Right atrium auricular region (tissue), 2 donors: ENCODE measurements at regions not wholly inside any gene's neighbourhood (a gene's known extent, or its start where the extent isn't known, plus 50 kb on each side); places are given as distances from the start of the nearest gene placed in this dataset.

Source experiments
- DNase-seq: peaks from one replicate; pipeline ENCODE4 v3.0.0-alpha.2; 2019; ENCODE audit warnings: low spot score
- H3K27ac ChIP-seq, 2 donors: fragments of 200-600 bp; sonication (generic); 1 replicate in 1 of 2; 2 replicates in 1 of 2; pipeline ENCODE4 v1.5.1; 2016 to 2019
- H3K27me3 ChIP-seq, 2 donors: fragments of 200-600 bp; sonication (generic); one replicate each; pipeline versions ENCODE4 v1.5.1 to v1.6.0; 2017 to 2019
- H3K36me3 ChIP-seq: fragments of 200-600 bp; sonication (generic); one replicate; pipeline ENCODE4 v1.5.1; 2016
- H3K4me1 ChIP-seq, 2 donors: fragments of 200-600 bp; sonication (generic); one replicate each; pipeline versions ENCODE4 v1.5.1 to v1.6.0; 2017 to 2019
- H3K4me3 ChIP-seq, 2 donors: fragments of 200-600 bp; sonication (generic); 1 replicate in 1 of 2; 2 replicates in 1 of 2; pipeline ENCODE4 v1.5.1; 2017 to 2019; ENCODE audit warnings: mild to moderate bottlenecking in 1 of 2, moderate library complexity in 1 of 2
- H3K9me3 ChIP-seq, 2 donors: fragments of 200-600 bp; sonication (generic); one replicate each; pipeline ENCODE4 v1.5.1; 2019
- TF ChIP-seq, protein P1 (sequence below), 2 donors: fragments of 200-600 bp; sonication (generic); IDR thresholded peaks; one replicate each; pipeline ENCODE4 v1.5.1; 2019; ENCODE audit warnings: antibody characterized with exemption in 2 of 2

DNA sequence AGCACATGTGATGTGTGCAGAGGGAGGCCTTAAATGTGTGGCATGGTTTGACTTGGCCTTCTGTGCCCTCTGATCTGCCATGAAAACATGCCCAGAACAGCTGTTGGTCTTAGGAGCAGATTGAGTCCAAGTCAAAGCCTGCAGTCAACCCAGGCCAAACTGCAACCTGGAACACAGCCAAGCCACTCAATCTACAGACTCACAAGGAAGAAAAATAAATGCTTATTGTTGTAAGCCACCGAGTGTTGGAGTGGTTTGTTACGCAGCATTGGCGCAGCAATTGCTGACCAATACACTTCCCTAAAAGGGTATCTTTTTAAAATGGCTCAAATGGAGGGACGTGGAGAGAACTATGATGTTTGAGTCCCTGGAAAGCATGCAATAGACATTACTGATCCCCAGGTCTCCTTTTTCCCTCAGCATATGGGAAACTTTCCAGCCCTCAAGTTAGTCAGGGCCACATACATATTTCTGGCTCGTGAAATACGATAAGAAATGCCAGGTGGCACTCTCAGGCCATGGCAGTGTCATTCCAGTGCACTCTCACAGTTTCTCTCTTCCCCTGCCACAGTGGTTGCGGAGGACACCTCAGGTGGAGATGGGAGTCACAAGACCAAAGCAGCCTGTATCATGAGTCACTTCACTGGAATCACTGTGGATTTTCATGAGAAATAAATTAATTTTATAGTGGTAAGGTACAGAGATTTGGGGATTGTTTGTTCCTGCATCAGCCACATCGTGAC is 168.0 kb upstream of the ZNF618 start:
- H3K27me3 ChIP-seq = no peaks in the 10 kb centered on the region
- TF ChIP-seq, protein P1, sequence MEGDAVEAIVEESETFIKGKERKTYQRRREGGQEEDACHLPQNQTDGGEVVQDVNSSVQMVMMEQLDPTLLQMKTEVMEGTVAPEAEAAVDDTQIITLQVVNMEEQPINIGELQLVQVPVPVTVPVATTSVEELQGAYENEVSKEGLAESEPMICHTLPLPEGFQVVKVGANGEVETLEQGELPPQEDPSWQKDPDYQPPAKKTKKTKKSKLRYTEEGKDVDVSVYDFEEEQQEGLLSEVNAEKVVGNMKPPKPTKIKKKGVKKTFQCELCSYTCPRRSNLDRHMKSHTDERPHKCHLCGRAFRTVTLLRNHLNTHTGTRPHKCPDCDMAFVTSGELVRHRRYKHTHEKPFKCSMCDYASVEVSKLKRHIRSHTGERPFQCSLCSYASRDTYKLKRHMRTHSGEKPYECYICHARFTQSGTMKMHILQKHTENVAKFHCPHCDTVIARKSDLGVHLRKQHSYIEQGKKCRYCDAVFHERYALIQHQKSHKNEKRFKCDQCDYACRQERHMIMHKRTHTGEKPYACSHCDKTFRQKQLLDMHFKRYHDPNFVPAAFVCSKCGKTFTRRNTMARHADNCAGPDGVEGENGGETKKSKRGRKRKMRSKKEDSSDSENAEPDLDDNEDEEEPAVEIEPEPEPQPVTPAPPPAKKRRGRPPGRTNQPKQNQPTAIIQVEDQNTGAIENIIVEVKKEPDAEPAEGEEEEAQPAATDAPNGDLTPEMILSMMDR (IDR thresholded peaks at IDR 0.05) = no peak
- no peaks in the 10 kb centered on the region for H3K9me3 ChIP-seq
- H3K4me1 ChIP-seq = no peaks in the 10 kb centered on the region
- no peak overlapping the region for H3K4me3 ChIP-seq
- no peak overlapping the region for H3K27ac ChIP-seq
- no peak for DNase-seq
- H3K36me3 ChIP-seq = no peaks in the 10 kb centered on the region

DNA sequence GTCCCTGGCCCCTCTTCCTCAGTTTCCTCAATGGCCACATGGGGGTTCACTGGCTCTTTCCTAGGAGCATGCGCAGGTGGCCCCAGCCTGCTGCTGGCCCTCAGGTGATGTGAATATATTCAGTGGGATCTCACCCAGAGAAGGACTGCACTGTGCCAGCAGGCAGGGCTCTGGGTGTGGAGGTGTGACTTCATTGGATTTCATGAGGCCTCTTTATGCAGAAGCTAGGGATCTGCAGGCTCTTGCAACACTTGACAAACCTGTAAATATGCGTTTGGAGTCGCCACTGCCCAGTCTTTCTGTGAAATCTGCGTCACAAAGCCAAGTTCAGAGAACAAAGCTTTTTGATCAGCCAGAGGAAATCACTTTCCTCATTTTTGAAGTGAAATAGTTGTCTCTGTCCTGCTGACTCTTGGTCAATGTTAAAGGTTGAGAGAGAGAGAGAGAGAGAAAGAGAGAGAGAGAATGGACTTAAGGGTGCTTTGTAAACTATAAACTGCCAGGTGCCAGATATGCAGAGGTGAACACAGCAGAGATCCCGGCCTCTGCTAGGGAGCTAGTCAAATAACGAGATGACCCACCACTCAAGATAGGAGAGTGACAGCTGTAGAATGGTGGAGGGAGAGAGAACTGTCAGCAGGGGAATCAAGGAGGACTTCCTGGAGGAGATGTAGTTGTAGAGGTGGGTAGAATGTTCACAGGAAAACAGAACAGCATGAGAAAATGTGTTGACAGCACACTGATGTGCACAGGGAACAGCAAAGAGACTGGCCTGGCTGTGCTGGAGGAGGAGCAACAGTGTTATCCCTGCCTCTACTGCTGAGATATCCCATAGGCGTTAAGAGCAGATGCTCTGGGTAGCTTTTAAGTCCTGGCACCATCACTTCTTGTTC is 167.0 kb upstream of the ZNF618 start:
- H3K27me3 ChIP-seq = no peaks in the 10 kb centered on the region
- no peak overlapping the region for H3K27ac ChIP-seq
- no peaks in the 10 kb centered on the region for H3K36me3 ChIP-seq
- DNase-seq = no peak
- TF ChIP-seq, protein P1 (IDR thresholded peaks at IDR 0.05) = no peak
- H3K4me3 ChIP-seq = no peak overlapping the region
- no peaks in the 10 kb centered on the region for H3K4me1 ChIP-seq
- no peaks in the 10 kb centered on the region for H3K9me3 ChIP-seq

DNA sequence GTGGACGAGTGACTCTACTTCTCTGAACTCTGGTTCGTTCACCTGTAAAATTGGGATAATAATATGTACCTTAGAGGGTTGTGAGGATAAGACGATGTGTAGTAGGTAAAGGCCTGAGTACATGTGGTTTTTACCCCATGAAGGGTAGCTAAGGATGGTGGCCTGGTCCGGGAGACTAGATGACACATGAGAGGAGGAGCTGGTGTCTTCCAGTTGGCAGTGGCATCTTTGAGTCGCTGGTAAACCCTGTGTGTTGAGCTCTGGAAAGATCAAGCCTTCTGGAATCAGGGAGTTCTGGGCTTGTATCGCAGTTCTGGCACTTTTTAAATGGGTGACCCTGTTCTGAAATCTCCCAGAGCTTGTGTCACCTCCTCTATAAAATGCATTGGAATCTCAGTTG is 166.4 kb upstream of the ZNF618 start:
- Histone ChIP-seq H3K9me3 (no peaks in the 10 kb centered on the region), H3K4me3 (no peak overlapping the region), H3K4me1 (no peaks in the 10 kb centered on the region), H3K27me3 (no peaks in the 10 kb centered on the region), H3K27ac (no peak overlapping the region), H3K36me3 (no peaks in the 10 kb centered on the region)
- no peak for DNase-seq
- TF ChIP-seq, protein P1 (IDR thresholded peaks at IDR 0.05) = no peak

DNA sequence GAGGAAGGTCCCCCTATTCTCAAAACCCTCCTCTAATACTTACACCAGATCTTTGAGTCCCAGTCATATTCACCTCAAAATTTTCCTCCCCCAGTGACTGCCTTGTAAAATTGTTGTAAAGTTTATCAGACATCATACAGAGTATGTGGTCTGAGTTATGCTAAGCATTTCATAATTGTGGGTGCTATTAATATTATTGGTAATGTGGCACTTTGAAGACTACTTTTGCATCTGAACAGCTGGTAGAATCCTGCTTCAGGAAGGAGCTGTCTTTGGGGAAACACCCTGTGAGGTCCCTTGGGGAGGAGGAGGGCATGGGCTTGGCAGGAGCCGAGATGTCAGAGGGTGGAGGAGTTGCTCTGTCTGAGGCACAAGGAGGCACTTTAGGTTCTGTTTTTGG is 164.9 kb upstream of the ZNF618 start:
- Histone ChIP-seq H3K27me3 (no peaks in the 10 kb centered on the region), H3K36me3 (no peaks in the 10 kb centered on the region), H3K9me3 (peaks cover 0 to 4% of the 10 kb centered on the region in 2 donors), H3K27ac (no peak overlapping the region), H3K4me3 (no peak overlapping the region), H3K4me1 (no peaks in the 10 kb centered on the region)
- TF ChIP-seq, protein P1 (IDR thresholded peaks at IDR 0.05) = no peak
- DNase-seq = no peak

DNA sequence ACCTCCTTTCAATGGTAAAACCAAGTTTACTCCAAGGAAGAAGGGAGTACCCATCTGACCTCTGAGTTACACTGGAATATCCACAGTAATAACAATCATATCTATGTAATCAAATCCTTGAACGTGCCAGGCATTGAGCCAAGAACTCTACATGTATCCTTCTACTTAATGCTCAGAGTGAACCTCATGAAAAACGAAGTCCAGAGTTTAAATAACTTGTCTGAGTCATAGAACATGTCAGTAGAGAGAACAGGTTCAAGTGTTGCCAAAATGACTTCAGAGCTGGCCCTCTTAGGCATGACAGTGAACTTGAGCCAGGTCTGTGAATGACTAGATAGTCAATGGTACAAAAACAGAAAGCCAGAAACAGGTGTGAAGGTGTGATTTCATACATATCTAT is 164.1 kb upstream of the ZNF618 start:
- no peaks in the 10 kb centered on the region for H3K4me1 ChIP-seq
- peaks cover 0 to 8% of the 10 kb centered on the region in 2 donors for H3K9me3 ChIP-seq
- no peak overlapping the region for H3K27ac ChIP-seq
- H3K4me3 ChIP-seq = no peak overlapping the region
- DNase-seq = no peak
- H3K27me3 ChIP-seq = no peaks in the 10 kb centered on the region
- TF ChIP-seq, protein P1 (IDR thresholded peaks at IDR 0.05) = no peak
- H3K36me3 ChIP-seq = no peaks in the 10 kb centered on the region
